Kidney glomerular epithelial cell (primary cell): ENCODE measurements at regions not wholly inside any gene's neighbourhood (a gene's known extent, or its start where the extent isn't known, plus 50 kb on each side); places are given as distances from the start of the nearest gene placed in this dataset.
"Not testable (repeated sequence)": the region's sequence is repeated elsewhere in the genome, so short reads cannot be mapped to it uniquely, and the experiment has no call there.

Source experiments
- DNase-seq: peaks from one replicate; lab custom pipeline; 2025; lab: John Stamatoyannopoulos, UW

- DNase-seq = no peak
Measured at GRCh38 chr13:66152596-66152995, 1077.5 kb downstream of the PCDH9 start.

DNA sequence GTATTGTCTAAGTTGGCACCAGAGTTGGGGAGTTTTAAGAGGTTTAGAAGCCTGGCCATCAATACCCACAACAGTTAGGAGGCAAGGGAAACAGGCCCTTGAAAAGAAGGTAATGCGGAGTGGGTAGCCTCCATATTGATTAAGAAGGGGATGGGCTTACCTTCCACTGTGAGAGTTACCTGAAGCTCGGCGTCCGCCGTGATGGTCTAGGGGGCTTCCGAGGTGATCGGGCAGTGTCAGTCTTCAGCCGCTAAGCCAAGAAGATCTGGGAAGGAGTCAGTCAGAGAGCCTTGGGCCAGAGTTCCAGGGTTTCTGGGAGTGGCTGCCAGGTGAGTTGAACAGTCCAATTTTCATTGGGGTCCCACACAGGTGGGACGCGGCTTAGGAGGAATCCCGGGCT is 1085.8 kb downstream of the PCDH9 start:
- DNase-seq = not testable (repeated sequence)

- no peak for DNase-seq
Measured at GRCh38 chr13:66139701-66140100, 1090.4 kb downstream of the PCDH9 start.

DNA sequence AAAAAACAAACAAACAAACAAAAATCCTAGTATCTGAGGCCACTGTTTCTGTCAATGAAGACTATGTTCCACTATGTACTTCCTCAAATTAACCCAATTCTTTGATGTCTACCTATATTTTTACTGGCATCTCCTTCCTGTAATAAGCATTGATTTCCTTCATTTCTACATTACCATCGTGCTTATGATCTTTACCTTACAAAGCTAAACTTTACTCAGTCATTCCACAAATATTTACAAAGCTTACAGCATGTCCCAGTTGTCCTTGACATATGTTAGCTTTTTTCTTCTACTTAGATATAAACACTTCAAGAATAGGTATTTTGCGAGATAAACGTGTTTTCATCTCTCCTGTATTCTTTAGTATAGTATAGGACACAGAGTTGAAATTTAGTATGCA is 1090.9 kb downstream of the PCDH9 start:
- no peak for DNase-seq

- DNase-seq = no peak
Measured at GRCh38 chr13:66138172-66138811, 1091.8 kb downstream of the PCDH9 start.

- DNase-seq = no peak
Measured at GRCh38 chr13:66137384-66137783, 1092.8 kb downstream of the PCDH9 start.

- DNase-seq = no peak
Measured at GRCh38 chr13:66128692-66129269, 1101.4 kb downstream of the PCDH9 start.

DNA sequence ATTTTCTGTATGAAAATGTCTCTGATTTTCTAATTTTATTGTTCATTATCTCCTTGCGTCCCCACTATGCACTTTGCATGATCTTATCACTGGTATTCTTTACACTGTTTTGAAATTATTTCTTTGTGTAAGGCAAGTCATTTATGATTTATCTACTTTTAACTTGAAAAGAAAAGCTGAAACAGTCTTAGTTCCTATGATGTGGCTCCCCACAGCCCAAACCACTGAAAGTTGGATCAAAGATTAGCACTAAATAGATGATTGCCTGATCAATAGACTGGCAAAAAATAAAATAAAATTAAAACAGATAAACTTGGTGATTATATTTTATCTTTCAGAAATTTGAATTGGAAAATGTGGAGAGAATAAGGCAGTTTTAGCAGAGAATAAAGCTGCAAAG is 1101.9 kb downstream of the PCDH9 start:
- DNase-seq = no peak

DNA sequence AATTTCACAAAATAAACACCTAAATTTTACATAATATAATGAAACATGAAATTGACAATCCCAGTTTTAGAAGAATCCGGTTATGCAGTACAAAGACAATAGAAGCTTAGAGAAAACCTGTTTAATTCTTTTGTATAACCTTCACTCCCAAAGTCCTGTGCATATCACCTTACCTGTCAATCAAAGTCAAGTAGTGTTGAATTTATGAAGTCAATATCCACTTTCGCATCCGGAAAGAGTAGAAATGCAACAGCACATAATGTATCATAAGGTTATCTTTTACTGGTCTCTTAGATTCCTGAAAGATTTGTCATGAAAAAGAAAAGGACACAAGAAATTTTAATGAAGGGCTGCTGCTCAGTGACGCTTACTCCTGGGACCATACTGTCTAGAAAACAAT is 1112.6 kb downstream of the PCDH9 start:
- DNase-seq = no peak

- DNase-seq = no peak
Measured at GRCh38 chr13:66113882-66114526, 1116.1 kb downstream of the PCDH9 start.

- DNase-seq = no peak
Measured at GRCh38 chr13:66111628-66112027, 1118.5 kb downstream of the PCDH9 start.

- no peak for DNase-seq
Measured at GRCh38 chr13:66106246-66106645, 1123.9 kb downstream of the PCDH9 start.

- DNase-seq = no peak
Measured at GRCh38 chr13:66102864-66103263, 1127.3 kb downstream of the PCDH9 start.

GRCh38 chr13:66099825-66100224 is 1130.3 kb downstream of the PCDH9 start:
- DNase-seq = no peak

- DNase-seq = no peak
Measured at GRCh38 chr13:66098931-66099628, 1131.1 kb downstream of the PCDH9 start.

DNA sequence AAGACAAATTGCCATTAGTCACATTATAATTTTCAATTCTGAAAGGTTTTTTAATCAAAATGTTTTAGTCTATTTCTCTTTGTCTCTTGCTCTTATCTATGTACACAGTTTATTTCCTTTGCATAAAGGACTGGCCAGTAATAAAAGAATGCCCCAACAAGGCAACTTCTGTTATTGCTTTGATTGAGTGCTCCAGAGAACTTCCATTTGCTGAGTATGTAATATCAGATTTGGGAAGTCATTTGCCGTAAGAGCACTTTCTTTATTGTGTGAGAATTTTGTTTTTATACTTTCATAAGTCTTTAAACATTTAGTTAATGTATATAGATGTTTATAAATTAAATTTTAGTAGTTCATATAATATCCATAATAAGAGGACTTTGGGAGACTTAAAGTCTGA is 1140.4 kb downstream of the PCDH9 start:
- DNase-seq = no peak

DNA sequence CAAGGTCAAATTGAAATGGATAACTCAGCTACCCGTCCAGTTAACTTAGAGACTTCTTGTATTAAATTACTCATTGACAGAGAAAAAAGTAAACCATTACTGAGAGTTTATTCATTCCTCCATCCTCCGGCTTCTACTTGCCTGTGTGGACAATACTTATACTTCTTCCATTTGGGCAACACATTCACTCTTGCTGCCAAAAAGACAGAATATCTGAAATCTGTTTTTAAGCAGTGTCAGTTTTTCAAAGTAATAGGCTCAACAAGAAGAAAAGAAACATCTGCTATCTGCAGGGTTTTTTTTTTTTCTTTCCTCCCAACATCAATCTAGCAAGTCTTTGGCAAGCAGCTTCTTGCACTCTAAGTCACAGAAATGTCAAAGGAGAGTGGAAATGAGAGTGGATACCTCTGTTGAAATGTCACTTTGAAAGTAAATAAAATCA is 1142.8 kb downstream of the PCDH9 start:
- DNase-seq = no peak

DNA sequence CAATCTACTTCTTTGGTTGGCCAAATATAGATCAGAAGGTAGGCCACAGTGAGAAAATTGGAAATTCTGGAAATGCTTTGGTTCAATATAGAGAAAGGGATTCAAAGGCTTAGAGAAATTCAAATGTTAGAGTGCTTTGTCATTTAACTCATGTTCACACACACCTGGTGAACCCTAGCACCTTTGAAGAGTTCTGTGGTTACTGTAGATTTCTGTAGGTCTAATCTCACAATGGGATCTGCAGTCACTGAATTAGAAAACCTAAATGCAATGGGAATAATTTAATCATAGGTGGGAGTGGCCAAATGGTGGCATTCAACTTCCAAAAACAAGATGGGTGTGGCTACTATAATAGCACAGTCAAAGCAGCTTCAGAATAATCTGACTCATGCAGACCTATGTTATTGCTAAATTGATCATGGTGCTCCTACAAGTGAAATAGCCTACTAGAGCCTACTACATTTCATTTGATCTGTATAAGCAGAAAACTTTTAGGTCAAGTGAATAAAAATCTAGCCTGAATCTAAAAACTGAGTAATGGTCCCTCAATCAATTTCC is 1152.9 kb downstream of the PCDH9 start:
- DNase-seq = no peak

DNA sequence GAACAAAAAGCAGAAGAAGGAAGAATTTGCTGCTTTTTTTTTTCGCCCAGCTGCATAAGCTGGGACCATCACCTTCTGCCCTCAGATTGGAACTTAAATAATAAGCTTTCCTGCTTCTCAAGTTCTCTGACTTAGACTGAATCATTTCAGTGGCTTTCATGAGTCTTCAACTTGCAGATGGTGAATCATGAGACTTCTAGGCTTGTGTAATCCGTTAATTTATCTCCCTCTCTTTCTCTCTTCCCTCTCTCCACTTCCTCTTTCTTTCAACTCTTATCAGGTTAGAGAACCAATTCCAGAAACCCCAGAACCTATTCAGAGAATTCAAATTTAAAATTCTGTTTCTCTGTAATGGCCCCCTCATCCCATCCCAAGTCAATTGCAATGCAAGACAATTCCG is 1153.7 kb downstream of the PCDH9 start:
- no peak for DNase-seq

- DNase-seq = no peak
Measured at GRCh38 chr13:66074018-66074615, 1156.0 kb downstream of the PCDH9 start.

DNA sequence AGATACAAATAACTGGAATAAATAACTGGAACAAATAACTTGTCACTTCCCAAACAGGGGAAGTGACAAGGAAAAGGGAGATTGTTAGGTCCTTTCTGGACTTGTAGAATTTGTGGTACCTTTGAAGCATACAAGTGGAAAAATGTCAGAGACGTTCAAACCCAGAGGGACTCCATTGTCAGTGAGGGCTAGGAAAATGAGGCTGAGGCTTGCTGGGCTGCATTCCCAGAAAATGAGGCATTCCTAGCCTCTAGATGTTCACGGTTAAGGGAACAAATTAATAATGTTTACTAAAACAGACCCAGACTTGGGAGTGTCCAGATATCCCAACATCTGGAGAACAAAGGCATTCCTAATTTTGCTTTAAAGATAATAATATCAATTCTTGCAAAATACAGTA is 1158.0 kb downstream of the PCDH9 start:
- not testable (repeated sequence) for DNase-seq

- DNase-seq = no peak
Measured at GRCh38 chr13:66071608-66072007, 1158.5 kb downstream of the PCDH9 start.
